SK-N-SH (cell line): ENCODE measurements at regions not wholly inside any gene's neighbourhood (a gene's known extent, or its start where the extent isn't known, plus 50 kb on each side); places are given as distances from the start of the nearest gene placed in this dataset.

Source experiments
- CTCF ChIA-PET: fragments of 300-600, 350-600 bp; formaldehyde crosslinking; extraction: SDS; loops from one replicate; lab custom pipeline; 2021; lab: Yijun Ruan, JAX
- POLR2A ChIA-PET: fragments of 350-600 bp; sonication (Branson Sonifier 250); formaldehyde crosslinking; extraction: SDS; loops from one replicate; lab custom pipeline; 2020; ENCODE audit warnings: antibody characterized with exemption, inconsistent platforms; lab: Yijun Ruan, JAX
- DNase-seq: peaks from one replicate; pipeline ENCODE4 v3.0.0; 2012
- H2AFZ ChIP-seq: fragments of 200-600 bp; sonication (generic); 2 replicates; pipeline ENCODE4 v1.8.1; 2016; ENCODE audit warnings: antibody characterized with exemption, mild to moderate bottlenecking, low read depth
- H3F3A ChIP-seq: fragments of 200-600 bp; sonication (generic); replicated peaks from 2 replicates; pipeline ENCODE3; 2016; ENCODE audit warnings: antibody characterized with exemption, mild to moderate bottlenecking; ENCODE audit not compliant: insufficient read depth
- H3K27ac ChIP-seq, 2 experiments: fragments of 200-500 bp in 1 of 2; fragments of 200-600 bp in 1 of 2; sonication (Bioruptor generic) in 1 of 2; sonication (generic), shearing (Covaris generic) in 1 of 2; 2 replicates each; pipeline versions ENCODE4 v1.5.1 to v1.6.1; 2014 to 2016; ENCODE audit warnings: low read depth in 2 of 2, inconsistent platforms in 1 of 2, low read length in 1 of 2, mild to moderate bottlenecking in 1 of 2, mixed read lengths in 1 of 2
- H3K27me3 ChIP-seq: fragments of 200-600 bp; sonication (generic), shearing (Covaris generic); 2 replicates; pipeline ENCODE4 v1.6.1; 2016; ENCODE audit warnings: mixed run types; ENCODE audit not compliant: insufficient read depth
- H3K36me3 ChIP-seq, 2 experiments: fragments of 200-500 bp in 1 of 2; fragments of 200-600 bp in 1 of 2; sonication (Bioruptor generic) in 1 of 2; sonication (generic) in 1 of 2; replicated peaks in 1 of 2; 2 replicates each; pipeline versions ENCODE3 to v1.5.1; 2014 to 2016; ENCODE audit warnings: low read length in 1 of 2, mild to moderate bottlenecking in 1 of 2; ENCODE audit not compliant: insufficient read depth in 2 of 2, control insufficient read depth in 1 of 2
- H3K4me1 ChIP-seq, 2 experiments: fragments of 200-500 bp in 1 of 2; fragments of 200-600 bp in 1 of 2; sonication (Bioruptor generic) in 1 of 2; sonication (generic), shearing (Covaris generic) in 1 of 2; 2 replicates each; pipeline versions ENCODE4 v1.5.1 to v1.6.1; 2014 to 2016; ENCODE audit warnings: low read depth in 1 of 2, low read length in 1 of 2, mixed run types in 1 of 2; ENCODE audit not compliant: insufficient read depth in 2 of 2, control insufficient read depth in 1 of 2
- H3K4me2 ChIP-seq: fragments of 200-600 bp; sonication (generic), shearing (Covaris generic); 2 replicates; pipeline ENCODE4 v1.6.1; 2017; ENCODE audit warnings: mixed run types
- H3K4me3 ChIP-seq, 2 experiments: fragments of 200-500 bp in 1 of 2; fragments of 200-600 bp in 1 of 2; sonication (Bioruptor generic) in 1 of 2; sonication (generic), shearing (Covaris generic) in 1 of 2; 2 replicates each; pipeline versions ENCODE4 v1.5.1 to v1.8.1; 2014 to 2016; ENCODE audit warnings: low read depth in 2 of 2, inconsistent platforms in 1 of 2, low read length in 1 of 2, mild to moderate bottlenecking in 1 of 2, mixed read lengths in 1 of 2, moderate library complexity in 1 of 2
- H3K79me2 ChIP-seq: fragments of 200-600 bp; sonication (generic); 2 replicates; pipeline ENCODE4 v1.8.1; 2017; ENCODE audit warnings: mild to moderate bottlenecking; ENCODE audit not compliant: insufficient read depth
- H3K9ac ChIP-seq: fragments of 200-600 bp; sonication (generic); 2 replicates; pipeline ENCODE4 v1.6.1; 2017; ENCODE audit warnings: mixed run types
- H3K9me2 ChIP-seq: fragments of 200-600 bp; sonication (generic); 2 replicates; pipeline ENCODE4 v1.6.1; 2017; ENCODE audit warnings: mixed run types
- H3K9me3 ChIP-seq: fragments of 200-600 bp; sonication (generic); 2 replicates; pipeline ENCODE4 v1.6.1; 2017; ENCODE audit warnings: mixed run types, mild to moderate bottlenecking, moderate library complexity
- H4K20me1 ChIP-seq: fragments of 200-600 bp; sonication (generic); 2 replicates; pipeline ENCODE4 v1.6.1; 2017; ENCODE audit warnings: mild to moderate bottlenecking, mixed run types; ENCODE audit not compliant: insufficient read depth
- EP300 ChIP-seq, 2 experiments: IDR thresholded peaks; 2 replicates each; pipeline versions ENCODE4 v1.4.0 to v1.6.1; 2012; ENCODE audit warnings: borderline replicate concordance in 1 of 2, low read depth in 1 of 2, low read length in 1 of 2
- GABPA ChIP-seq: IDR thresholded peaks from 2 replicates; pipeline ENCODE4 v1.4.0; 2012; ENCODE audit warnings: low read depth, mild to moderate bottlenecking
- GATA2 ChIP-seq: sonication (generic); formaldehyde crosslinking; IDR thresholded peaks from 2 replicates; pipeline ENCODE4 v1.5.0; 2020; ENCODE audit warnings: mild to moderate bottlenecking, missing genetic modification reagents
- IRF3 ChIP-seq: fragments of 150-350 bp; IDR thresholded peaks from 2 replicates; pipeline ENCODE4 v1.6.1; 2016; ENCODE audit warnings: mild to moderate bottlenecking, low read depth, low read length
- NRF1 ChIP-seq: IDR thresholded peaks from 2 replicates; pipeline ENCODE4 v1.6.1; 2012; ENCODE audit warnings: low read depth, mild to moderate bottlenecking, low read length
- PBX3 ChIP-seq: IDR thresholded peaks from 2 replicates; pipeline ENCODE4; 2012
- RFX5 ChIP-seq: IDR thresholded peaks from 2 replicates; pipeline ENCODE4 v1.6.1; 2012; ENCODE audit warnings: mild to moderate bottlenecking, improper control_type of control experiment, low read length
- RXRA ChIP-seq: IDR thresholded peaks from 2 replicates; pipeline ENCODE4 v1.4.0; 2012; ENCODE audit warnings: low read depth, mild to moderate bottlenecking, borderline replicate concordance
- SMC3 ChIP-seq: IDR thresholded peaks from 2 replicates; pipeline ENCODE4 v1.6.1; 2012; ENCODE audit warnings: low read depth, low read length, improper control_type of control experiment
- TAF1 ChIP-seq: IDR thresholded peaks from 2 replicates; pipeline ENCODE4 v1.6.1; 2012; ENCODE audit warnings: low read depth, mild to moderate bottlenecking, low read length, moderate library complexity, borderline replicate concordance
- TEAD4 ChIP-seq: IDR thresholded peaks from 2 replicates; pipeline ENCODE4 v1.4.0; 2012; ENCODE audit warnings: mild to moderate bottlenecking, borderline replicate concordance; ENCODE audit not compliant: insufficient read depth
- WGBS: methylation state at CpG from one replicate; pipeline ENCODE4 v1.1.6; 2017; ENCODE audit warnings: low lambda C conversion rate; 5-methylcytosine and 5-hydroxymethylcytosine counted together
- TF ChIP-seq, protein P1 (sequence below): IDR thresholded peaks from 2 replicates; pipeline ENCODE4 v1.4.0; 2012; ENCODE audit warnings: low read depth, borderline replicate concordance

- WGBS, result 8% methylated on average over 3 of the region's 3 CpGs
- H3K79me2 ChIP-seq, result no peaks in the 10 kb centered on the region
- ChIA-PET CTCF (no interaction called here), POLR2A (no interaction called here)
- no peak for DNase-seq
- H3K9me2 ChIP-seq, result no peaks in the 10 kb centered on the region
- TF ChIP-seq TAF1, result no peak
- H3K9ac ChIP-seq, result no peak overlapping the region
- H3K27me3 ChIP-seq, result no peaks in the 10 kb centered on the region
- no peaks in the 10 kb centered on the region for H4K20me1 ChIP-seq
- no peak overlapping the region for H3K4me2 ChIP-seq
- no peaks in the 10 kb centered on the region for H3F3A ChIP-seq
- H3K27ac ChIP-seq, result no peak overlapping the region
- no peaks in the 10 kb centered on the region for H3K9me3 ChIP-seq
- H3K36me3 ChIP-seq, result no peaks in the 10 kb centered on the region
- no peak overlapping the region for H3K4me3 ChIP-seq
- H2AFZ ChIP-seq, result no peak overlapping the region
- H3K4me1 ChIP-seq, result no peaks in the 10 kb centered on the region
These were observed 777.8 kb upstream of the BRINP3 start for GRCh38 chr1:191255354-191256054.

- H2AFZ ChIP-seq, result no peak overlapping the region
- H3K9ac ChIP-seq, result no peak overlapping the region
- WGBS, result 26% methylated on average over 1 of the region's 1 CpG
- H3K4me1 ChIP-seq, result no peaks in the 10 kb centered on the region
- ChIA-PET POLR2A (no interaction called here), CTCF (no interaction called here)
- no peak for DNase-seq
- H3K9me2 ChIP-seq, result no peaks in the 10 kb centered on the region
- H3K27me3 ChIP-seq, result no peaks in the 10 kb centered on the region
- no peak overlapping the region for H3K27ac ChIP-seq
- no peak overlapping the region for H3K4me2 ChIP-seq
- H3K79me2 ChIP-seq, result no peaks in the 10 kb centered on the region
- H3K4me3 ChIP-seq, result no peak overlapping the region
- H3F3A ChIP-seq, result no peaks in the 10 kb centered on the region
- H3K9me3 ChIP-seq, result no peaks in the 10 kb centered on the region
- H3K36me3 ChIP-seq, result no peaks in the 10 kb centered on the region
- TF ChIP-seq GATA2 (no peak), PBX3 (no peak), TAF1 (no peak), RFX5 (no peak), GABPA (no peak), EP300 (IDR thresholded peaks at IDR 0.05; ENCODE audit: borderline replicate concordance in 1 of 2, low read depth in 1 of 2, low read length in 1 of 2) (no peak), NRF1 (no peak), IRF3 (no peak), TEAD4 (no peak), SMC3 (no peak), RXRA (no peak)
- TF ChIP-seq, protein P1, sequence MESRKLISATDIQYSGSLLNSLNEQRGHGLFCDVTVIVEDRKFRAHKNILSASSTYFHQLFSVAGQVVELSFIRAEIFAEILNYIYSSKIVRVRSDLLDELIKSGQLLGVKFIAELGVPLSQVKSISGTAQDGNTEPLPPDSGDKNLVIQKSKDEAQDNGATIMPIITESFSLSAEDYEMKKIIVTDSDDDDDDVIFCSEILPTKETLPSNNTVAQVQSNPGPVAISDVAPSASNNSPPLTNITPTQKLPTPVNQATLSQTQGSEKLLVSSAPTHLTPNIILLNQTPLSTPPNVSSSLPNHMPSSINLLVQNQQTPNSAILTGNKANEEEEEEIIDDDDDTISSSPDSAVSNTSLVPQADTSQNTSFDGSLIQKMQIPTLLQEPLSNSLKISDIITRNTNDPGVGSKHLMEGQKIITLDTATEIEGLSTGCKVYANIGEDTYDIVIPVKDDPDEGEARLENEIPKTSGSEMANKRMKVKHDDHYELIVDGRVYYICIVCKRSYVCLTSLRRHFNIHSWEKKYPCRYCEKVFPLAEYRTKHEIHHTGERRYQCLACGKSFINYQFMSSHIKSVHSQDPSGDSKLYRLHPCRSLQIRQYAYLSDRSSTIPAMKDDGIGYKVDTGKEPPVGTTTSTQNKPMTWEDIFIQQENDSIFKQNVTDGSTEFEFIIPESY, result no peak
- TF ChIP-seq, all 33 proteins: peak for 0
- H4K20me1 ChIP-seq, result no peaks in the 10 kb centered on the region
These were observed 779.3 kb upstream of the BRINP3 start for GRCh38 chr1:191256917-191257316.
